Lung (tissue), 11 donors: ENCODE measurements at regions not wholly inside any gene's neighbourhood (a gene's known extent, or its start where the extent isn't known, plus 50 kb on each side); places are given as distances from the start of the nearest gene placed in this dataset.
A peak's percentile ranks its signal among the peaks of the same experiment; 100 is the strongest.

Experiments used
- ATAC-seq: fragments of 200-7000 bp; cut with Tn5 transposase; one replicate; pipeline ENCODE4 v1.9.1; 2020; ENCODE audit warnings: moderate number of reproducible peaks; ENCODE audit not compliant: insufficient read depth, low FRiP score
- DNase-seq, 3 donors: peaks; one replicate each; pipeline ENCODE4 v3.0.0-alpha.2; 2013 to 2017
- H3K27ac ChIP-seq, 2 donors: one replicate each; pipeline ENCODE4 v1.5.1; 2013; ENCODE audit warnings: mild to moderate bottlenecking in 2 of 2, moderate library complexity in 2 of 2, control low read depth in 1 of 2, inconsistent platforms in 1 of 2, low read depth in 1 of 2, low read length in 1 of 2
- H3K27me3 ChIP-seq, 3 donors: one replicate each; pipeline ENCODE4 v1.5.1; 2013; ENCODE audit warnings: low read length in 2 of 3; ENCODE audit not compliant: control insufficient read depth in 3 of 3, insufficient read depth in 3 of 3
- H3K36me3 ChIP-seq, 4 donors: one replicate each; pipeline ENCODE4 v1.5.1; 2013; ENCODE audit warnings: low read length in 4 of 4, mild to moderate bottlenecking in 1 of 4, moderate library complexity in 1 of 4; ENCODE audit not compliant: control insufficient read depth in 4 of 4, insufficient read depth in 4 of 4
- H3K4me1 ChIP-seq, 5 donors: one replicate each; pipeline ENCODE4 v1.5.1; 2013; ENCODE audit warnings: low read length in 5 of 5, mild to moderate bottlenecking in 2 of 5, moderate library complexity in 1 of 5; ENCODE audit not compliant: control insufficient read depth in 5 of 5, insufficient read depth in 5 of 5
- H3K4me3 ChIP-seq: one replicate; pipeline ENCODE4 v1.5.1; 2013; ENCODE audit warnings: mild to moderate bottlenecking, control low read depth, moderate library complexity
- H3K9ac ChIP-seq, 2 donors: one replicate each; pipeline ENCODE4 v1.5.1; 2013; ENCODE audit warnings: low read length in 2 of 2, control low read depth in 1 of 2; ENCODE audit not compliant: insufficient read depth in 1 of 2
- H3K9me3 ChIP-seq, 4 donors: one replicate each; pipeline ENCODE4 v1.5.1; 2013; ENCODE audit warnings: low read length in 3 of 4, mild to moderate bottlenecking in 1 of 4, moderate library complexity in 1 of 4; ENCODE audit not compliant: control insufficient read depth in 4 of 4, insufficient read depth in 3 of 4
- WGBS, 2 donors: extraction: QIAGEN DNeasy Blood & Tissue Kit; methylation state at CpG; one replicate each; pipeline ENCODE4 v1.1.7; 2013; 5-methylcytosine and 5-hydroxymethylcytosine counted together
- TF ChIP-seq, protein P1 (sequence below): IDR thresholded peaks from 2 replicates; pipeline ENCODE4 v1.5.1; 2012; ENCODE audit warnings: mild to moderate bottlenecking; ENCODE audit errors: control extremely low read depth, extremely low read depth
- donor health status: control.
- donor health status: control.
- donor health status: Bipolar disorder and iron deficiency.
- donor health status: healthy.
- donor health status: DM: yes; HTN: yes; CAD: no.

GRCh38 chr5:56625541-56625940 lies 189.8 kb upstream of the MAP3K1 start:
- peaks cover 0 to 3% (median 0%) of the 10 kb centered on the region in 4 donors for H3K9me3 ChIP-seq
- H3K27me3 ChIP-seq: no peaks in the 10 kb centered on the region
- ATAC-seq: no peak
- no peak overlapping the region for H3K4me3 ChIP-seq
- H3K4me1 ChIP-seq: peaks cover 0 to 4% (median 0%) of the 10 kb centered on the region in 5 donors
- no peaks in the 10 kb centered on the region for H3K36me3 ChIP-seq
- peak in 2 of 3 donors; percentile 91 to 92 for DNase-seq
- H3K27ac ChIP-seq: no peak overlapping the region
- TF ChIP-seq, protein P1, sequence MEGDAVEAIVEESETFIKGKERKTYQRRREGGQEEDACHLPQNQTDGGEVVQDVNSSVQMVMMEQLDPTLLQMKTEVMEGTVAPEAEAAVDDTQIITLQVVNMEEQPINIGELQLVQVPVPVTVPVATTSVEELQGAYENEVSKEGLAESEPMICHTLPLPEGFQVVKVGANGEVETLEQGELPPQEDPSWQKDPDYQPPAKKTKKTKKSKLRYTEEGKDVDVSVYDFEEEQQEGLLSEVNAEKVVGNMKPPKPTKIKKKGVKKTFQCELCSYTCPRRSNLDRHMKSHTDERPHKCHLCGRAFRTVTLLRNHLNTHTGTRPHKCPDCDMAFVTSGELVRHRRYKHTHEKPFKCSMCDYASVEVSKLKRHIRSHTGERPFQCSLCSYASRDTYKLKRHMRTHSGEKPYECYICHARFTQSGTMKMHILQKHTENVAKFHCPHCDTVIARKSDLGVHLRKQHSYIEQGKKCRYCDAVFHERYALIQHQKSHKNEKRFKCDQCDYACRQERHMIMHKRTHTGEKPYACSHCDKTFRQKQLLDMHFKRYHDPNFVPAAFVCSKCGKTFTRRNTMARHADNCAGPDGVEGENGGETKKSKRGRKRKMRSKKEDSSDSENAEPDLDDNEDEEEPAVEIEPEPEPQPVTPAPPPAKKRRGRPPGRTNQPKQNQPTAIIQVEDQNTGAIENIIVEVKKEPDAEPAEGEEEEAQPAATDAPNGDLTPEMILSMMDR: no peak
- no peak overlapping the region for H3K9ac ChIP-seq
- WGBS, 2 donors: 61 to 79% methylated on average over 2 of the region's 2 CpGs

GRCh38 chr5:56624751-56625150 lies 190.6 kb upstream of the MAP3K1 start:
- 85 to 92% methylated on average over 1 of the region's 1 CpG for WGBS, 2 donors
- TF ChIP-seq, protein P1: no peak
- Histone ChIP-seq H3K36me3 (no peaks in the 10 kb centered on the region), H3K27me3 (no peaks in the 10 kb centered on the region), H3K9me3 (peaks cover 0 to 3% (median 0%) of the 10 kb centered on the region in 4 donors), H3K9ac (no peak overlapping the region), H3K4me3 (no peak overlapping the region), H3K27ac (no peak overlapping the region), H3K4me1 (peaks cover 0 to 4% (median 0%) of the 10 kb centered on the region in 5 donors)
- no peak for ATAC-seq
- DNase-seq: no peak

- no peak overlapping the region for H3K9ac ChIP-seq
- no peak overlapping the region for H3K27ac ChIP-seq
- H3K9me3 ChIP-seq: peaks cover 0 to 6% (median 3%) of the 10 kb centered on the region in 4 donors
- H3K4me3 ChIP-seq: no peak overlapping the region
- H3K4me1 ChIP-seq: peaks cover 0 to 6% (median under 1%) of the 10 kb centered on the region in 5 donors
- no peak for DNase-seq
- TF ChIP-seq, protein P1: no peak
- no peaks in the 10 kb centered on the region for H3K36me3 ChIP-seq
- 97% methylated on average over 2 of the region's 2 CpGs for WGBS, 2 donors
- ATAC-seq: no peak
- H3K27me3 ChIP-seq: no peaks in the 10 kb centered on the region
Measured at GRCh38 chr5:56622141-56622540, 193.2 kb upstream of the MAP3K1 start.
